ENCODE measurements at regions not wholly inside any gene's neighbourhood (a gene's known extent, or its start where the extent isn't known, plus 50 kb on each side); places are given as distances from the start of the nearest gene placed in this dataset.

DNA sequence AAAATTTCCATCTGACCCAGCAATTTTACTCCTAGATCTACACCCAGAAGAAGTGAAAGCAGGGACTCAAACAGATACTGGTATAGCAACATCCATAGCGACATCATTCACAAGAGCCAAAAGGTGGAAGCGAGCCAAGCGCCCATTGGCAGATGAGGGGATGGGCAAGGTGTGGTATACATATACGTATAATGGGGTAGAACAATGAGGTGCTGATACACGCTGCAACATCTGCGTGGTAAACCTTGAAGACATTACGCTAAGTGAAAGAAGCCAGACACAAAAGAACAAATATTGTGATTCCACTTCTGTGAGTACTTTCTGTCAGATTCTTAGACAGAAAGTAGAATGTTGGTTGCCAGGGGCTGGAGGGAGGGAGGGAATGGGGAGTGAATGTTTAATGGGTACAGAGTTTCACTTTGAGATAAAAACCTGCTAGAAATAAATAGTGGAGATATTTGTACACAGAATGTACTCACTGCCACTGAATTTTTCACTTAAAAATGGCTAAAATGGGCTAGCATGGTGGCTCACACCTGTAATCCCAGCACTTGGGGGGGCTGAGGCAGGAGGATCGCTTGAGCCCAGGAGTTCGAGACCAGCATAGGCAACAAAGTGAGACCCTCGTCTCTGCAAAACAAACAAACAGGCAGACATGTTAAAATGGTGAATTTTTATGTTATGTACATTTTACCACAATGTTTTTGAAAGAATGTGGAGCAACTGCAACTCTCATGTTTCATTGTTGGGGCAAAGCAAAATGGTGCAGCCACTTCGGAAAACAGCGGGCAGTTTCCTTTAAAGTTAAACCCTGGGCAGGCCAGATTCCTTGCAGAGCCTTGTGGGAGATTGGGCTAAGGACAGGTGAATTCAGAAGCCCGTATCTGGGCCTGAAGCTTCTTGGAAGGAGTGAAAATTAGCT lies 103.4 kb upstream of the MYCN start:
- Histone ChIP-seq H3K4me1 (no peaks in the 10 kb centered on the region), H3K27me3 (no peaks in the 10 kb centered on the region), H3K9me3 (replicated peaks) (no peaks in the 10 kb centered on the region), H3K27ac (no peak overlapping the region), H3K36me3 (no peaks in the 10 kb centered on the region), H3K4me3 (no peak overlapping the region)
- DNase-seq: no peak

DNA sequence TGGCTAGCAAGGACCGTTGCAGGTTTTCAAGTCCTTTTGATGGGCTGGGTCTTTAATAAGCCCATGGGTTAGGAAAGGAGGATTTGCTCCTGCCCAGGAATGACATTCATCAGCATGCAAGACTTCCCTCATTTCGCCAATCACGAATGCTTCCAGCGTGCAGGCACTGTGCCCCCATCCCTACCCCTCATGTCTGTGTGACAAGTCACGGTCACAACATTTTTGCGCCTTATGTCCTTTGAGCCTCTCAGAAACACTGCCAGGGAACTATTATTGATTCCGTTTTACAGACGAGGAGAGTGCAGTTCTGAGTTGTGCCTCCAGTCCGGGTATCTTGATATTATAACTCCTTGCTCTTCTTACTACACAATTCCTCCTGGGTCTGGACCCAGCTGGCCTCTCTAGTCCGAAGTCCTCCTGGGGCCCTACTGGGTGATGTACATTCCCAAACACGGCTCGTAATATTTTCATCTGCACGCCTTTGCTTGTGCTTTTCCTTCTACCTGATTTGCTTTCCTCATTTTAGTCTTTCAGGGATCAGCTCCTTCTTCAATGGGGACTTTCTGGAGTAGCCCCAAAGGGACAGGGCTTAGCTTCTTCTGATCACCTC lies 101.8 kb upstream of the MYCN start:
- H3K4me3 ChIP-seq: no peak overlapping the region
- no peaks in the 10 kb centered on the region for H3K36me3 ChIP-seq
- H3K27ac ChIP-seq: no peak overlapping the region
- H3K9me3 ChIP-seq (replicated peaks): no peaks in the 10 kb centered on the region
- no peak for DNase-seq
- peaks cover 10% of the 10 kb centered on the region for H3K4me1 ChIP-seq
- no peaks in the 10 kb centered on the region for H3K27me3 ChIP-seq

DNA sequence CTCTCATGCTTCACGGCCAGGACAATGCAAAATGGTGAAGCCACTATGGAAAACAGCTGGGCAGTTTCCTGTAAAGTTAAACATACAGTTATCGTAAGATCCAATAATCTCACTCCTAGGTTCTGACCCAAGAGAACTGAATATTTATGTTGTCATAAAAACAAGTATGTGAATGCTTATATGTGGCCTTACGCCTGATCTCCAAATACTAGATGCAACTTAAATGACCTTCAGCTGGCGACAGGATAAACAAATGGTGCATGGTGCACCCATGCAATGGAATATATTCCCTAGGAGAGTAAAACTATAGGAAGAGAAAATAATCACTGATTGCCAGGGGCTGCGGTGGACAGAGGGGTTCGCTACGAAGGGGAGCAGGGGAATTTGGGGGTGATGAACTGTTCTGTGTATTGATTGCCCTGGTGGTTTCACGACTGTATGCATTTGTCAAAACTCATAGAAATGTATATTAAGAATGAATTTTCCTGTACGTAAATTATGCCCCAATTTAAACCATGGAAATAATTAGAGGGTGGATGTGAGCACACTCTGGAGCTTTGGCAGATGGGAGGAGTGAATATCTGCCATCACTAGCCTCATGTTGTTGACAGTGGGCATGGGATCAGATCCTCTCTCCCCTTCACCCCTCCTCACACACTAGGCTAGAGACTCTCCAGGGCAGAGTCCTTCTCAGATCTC lies 100.8 kb upstream of the MYCN start:
- no peaks in the 10 kb centered on the region for H3K36me3 ChIP-seq
- H3K27me3 ChIP-seq: no peaks in the 10 kb centered on the region
- H3K9me3 ChIP-seq (replicated peaks): no peaks in the 10 kb centered on the region
- no peak overlapping the region for H3K27ac ChIP-seq
- peaks cover 10% of the 10 kb centered on the region for H3K4me1 ChIP-seq
- no peak overlapping the region for H3K4me3 ChIP-seq
- DNase-seq: peak in 1 of 2 experiments; percentile 2

DNA sequence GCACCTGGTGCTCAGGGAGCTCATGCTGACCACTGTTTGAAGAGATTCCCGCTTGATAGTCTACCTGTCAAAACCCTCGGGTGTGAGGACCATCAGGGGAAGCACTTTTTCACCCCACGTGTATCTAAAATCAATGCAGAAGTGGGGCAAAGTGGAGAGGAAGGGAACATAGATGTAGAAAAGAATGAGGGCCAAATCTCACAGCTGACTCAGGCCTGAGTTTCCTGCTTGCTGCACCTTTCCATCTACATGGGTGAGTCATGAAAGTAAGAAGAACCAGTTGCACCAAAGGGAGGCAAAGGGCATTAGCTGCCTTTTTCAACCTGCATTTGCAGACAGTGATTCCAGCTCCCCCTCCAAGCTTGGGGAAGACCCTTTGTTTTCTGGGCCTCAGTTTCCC lies 100.2 kb upstream of the MYCN start:
- H3K4me3 ChIP-seq: no peak overlapping the region
- DNase-seq: peak in 1 of 2 experiments; percentile 1
- no peaks in the 10 kb centered on the region for H3K36me3 ChIP-seq
- H3K27ac ChIP-seq: no peak overlapping the region
- no peaks in the 10 kb centered on the region for H3K27me3 ChIP-seq
- no peaks in the 10 kb centered on the region for H3K9me3 ChIP-seq (replicated peaks)
- H3K4me1 ChIP-seq: peaks cover 10% of the 10 kb centered on the region

DNA sequence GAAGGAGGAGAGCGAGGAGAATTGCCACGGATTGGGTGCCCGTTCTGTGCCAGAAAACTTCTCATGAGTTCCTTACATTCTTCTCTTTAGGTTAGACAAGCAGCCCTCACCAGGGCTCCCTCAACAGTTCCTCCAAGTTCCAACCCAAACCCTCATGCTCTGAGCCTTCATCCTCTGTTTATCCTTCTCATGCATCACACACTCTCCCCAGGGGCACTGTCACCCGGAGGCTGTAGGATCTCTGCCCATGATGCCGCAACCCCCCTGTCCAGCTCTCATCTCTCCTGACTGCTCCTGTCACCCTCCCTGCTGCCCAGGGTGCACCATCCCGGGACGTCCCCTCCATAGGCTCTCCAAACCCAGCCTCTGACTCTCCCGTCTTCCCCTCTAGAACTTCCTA lies 99.4 kb upstream of the MYCN start:
- Histone ChIP-seq H3K4me1 (peaks cover 10% of the 10 kb centered on the region), H3K27me3 (no peaks in the 10 kb centered on the region), H3K9me3 (replicated peaks) (no peaks in the 10 kb centered on the region), H3K4me3 (no peak overlapping the region), H3K27ac (no peak overlapping the region), H3K36me3 (no peaks in the 10 kb centered on the region)
- DNase-seq: no peak

DNA sequence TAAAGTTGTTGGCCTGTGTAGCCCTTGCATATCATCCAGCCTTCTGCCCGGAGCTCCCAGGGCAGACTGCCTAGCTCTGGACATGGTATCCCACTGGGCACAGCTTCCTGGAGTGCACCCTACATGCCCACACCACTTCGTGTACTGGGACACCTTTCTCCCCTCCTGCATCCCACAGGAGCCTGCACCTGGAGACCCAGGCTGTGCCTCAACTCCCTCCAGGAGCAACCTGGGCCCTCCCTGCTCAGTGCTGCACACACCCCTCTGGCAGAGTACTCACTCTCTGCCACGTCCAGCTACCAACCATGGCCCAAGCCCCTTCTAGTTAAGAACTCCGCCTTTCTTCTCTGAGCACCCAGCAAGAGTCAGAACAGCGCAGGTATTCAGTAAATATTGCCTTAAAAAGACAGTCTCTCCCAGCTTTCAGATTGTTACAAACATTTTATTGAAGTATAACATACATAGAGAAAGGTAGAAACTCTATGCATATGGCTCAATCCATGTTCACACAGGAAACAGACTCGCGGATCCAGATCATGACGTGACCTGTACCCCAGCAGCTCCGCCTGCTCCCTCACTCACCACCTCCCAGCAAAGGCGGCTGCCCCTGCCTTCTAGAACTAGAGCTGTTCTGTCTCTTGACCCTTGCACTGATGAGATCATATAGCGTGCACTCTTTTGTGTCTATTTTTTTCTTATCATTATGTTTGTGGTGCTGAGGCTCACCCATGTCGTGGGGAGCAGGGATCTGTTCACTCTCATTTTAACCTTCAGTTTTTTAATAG lies 98.4 kb upstream of the MYCN start:
- peaks cover 10% of the 10 kb centered on the region for H3K4me1 ChIP-seq
- no peaks in the 10 kb centered on the region for H3K27me3 ChIP-seq
- no peaks in the 10 kb centered on the region for H3K9me3 ChIP-seq (replicated peaks)
- DNase-seq: peak in 1 of 2 experiments; percentile 2
- no peaks in the 10 kb centered on the region for H3K36me3 ChIP-seq
- H3K27ac ChIP-seq: no peak overlapping the region
- no peak overlapping the region for H3K4me3 ChIP-seq

DNA sequence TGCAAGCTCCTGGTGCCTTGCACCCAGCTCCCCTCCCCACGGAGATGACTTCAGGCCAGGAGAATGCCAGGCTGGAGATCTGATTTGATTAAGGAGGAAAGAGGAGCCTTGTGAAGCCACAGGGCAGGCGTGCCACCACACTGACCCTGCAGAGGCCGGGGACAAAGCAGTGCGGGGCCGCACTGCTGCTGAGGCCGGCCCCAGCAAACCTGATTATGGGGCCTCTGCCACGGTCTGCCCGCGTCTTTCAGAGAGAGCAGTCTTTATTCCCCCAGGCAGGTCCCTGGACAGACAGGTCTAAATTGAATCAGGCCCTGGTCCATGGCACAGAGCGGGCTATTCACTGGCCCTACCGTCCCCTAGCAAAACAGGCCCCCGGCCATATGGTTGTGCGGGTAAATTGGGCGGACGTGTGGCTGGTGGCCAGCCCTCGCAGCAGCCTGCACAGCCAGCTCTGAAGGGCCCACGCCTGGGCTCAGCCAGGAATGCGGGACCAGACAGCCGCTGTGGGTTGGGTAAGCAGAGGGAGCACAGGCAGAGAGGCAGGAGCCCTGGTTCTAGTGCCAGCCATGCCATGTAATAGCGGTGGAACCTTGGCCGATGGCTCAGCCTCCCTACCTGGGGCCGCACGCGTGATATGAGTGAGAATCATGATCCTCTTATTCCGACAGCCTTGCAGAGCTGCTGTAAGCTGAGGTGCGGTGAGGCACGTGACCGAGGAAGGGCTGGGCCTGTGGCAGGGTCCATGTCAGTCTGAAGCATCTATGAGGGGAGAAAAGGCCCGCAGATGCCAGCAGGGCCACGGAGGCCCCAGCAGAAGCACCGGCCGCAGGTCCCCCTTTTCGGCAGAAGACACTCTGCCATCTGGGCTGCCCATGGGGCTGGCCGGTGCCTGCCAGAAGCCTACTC lies 97.3 kb upstream of the MYCN start:
- peaks cover 10% of the 10 kb centered on the region for H3K4me1 ChIP-seq
- peak; percentile 37 to 44 for DNase-seq
- no peaks in the 10 kb centered on the region for H3K9me3 ChIP-seq (replicated peaks)
- no peak overlapping the region for H3K27ac ChIP-seq
- H3K36me3 ChIP-seq: no peaks in the 10 kb centered on the region
- no peaks in the 10 kb centered on the region for H3K27me3 ChIP-seq
- H3K4me3 ChIP-seq: no peak overlapping the region

DNA sequence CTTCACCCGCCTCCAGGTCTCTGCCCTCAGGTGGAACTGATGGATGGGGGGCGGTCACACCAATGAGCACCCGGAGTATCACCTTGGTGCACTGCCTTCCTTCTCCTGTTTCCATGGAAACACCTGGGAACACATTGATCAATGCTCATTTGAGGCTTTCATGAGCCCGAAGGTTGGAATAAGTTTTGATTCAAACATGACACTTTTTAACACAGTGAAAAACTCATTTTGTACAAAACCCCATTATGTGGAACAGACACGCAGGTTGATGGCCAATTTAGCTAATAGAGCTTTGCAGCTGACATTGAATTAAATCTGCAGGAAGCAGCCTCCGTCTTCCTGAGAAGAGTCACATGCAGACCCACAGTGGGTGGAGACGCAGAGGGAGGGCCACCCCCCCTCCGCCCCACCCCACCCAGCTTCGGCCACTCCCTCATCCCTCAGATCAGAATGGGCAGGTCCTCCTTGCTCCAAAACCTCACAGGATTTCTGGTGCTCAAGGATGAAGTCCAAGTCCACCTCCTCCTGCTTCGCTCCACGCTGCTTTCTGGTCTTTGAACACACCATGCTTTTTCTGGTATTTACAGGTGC lies 96.0 kb upstream of the MYCN start:
- DNase-seq: no peak
- H3K4me3 ChIP-seq: no peak overlapping the region
- no peaks in the 10 kb centered on the region for H3K36me3 ChIP-seq
- peaks cover 12% of the 10 kb centered on the region for H3K4me1 ChIP-seq
- H3K9me3 ChIP-seq (replicated peaks): no peaks in the 10 kb centered on the region
- no peaks in the 10 kb centered on the region for H3K27me3 ChIP-seq
- no peak overlapping the region for H3K27ac ChIP-seq

DNA sequence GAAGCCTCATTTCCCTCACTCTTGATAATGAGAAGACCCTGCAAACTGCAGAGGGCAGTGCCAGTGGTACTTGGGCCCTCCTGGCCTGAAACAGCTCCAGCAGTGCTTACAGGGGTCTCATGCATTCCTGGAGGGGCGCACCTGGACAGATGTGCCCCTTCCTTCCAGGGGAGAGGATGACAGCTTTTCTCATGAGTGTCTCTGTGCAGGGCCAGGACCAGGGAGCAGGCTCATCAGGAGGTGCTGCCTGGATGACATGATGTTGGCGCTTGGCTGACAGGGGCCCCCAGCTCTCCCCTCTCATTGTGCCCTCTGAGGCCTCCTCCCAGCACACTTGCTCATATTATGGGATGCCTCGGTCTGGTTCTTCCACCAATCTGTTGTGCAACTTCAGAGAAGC lies 95.1 kb upstream of the MYCN start:
- H3K27me3 ChIP-seq: no peaks in the 10 kb centered on the region
- no peak overlapping the region for H3K27ac ChIP-seq
- H3K36me3 ChIP-seq: no peaks in the 10 kb centered on the region
- no peak for DNase-seq
- no peak overlapping the region for H3K4me3 ChIP-seq
- H3K9me3 ChIP-seq (replicated peaks): no peaks in the 10 kb centered on the region
- peaks cover 20% of the 10 kb centered on the region for H3K4me1 ChIP-seq

DNA sequence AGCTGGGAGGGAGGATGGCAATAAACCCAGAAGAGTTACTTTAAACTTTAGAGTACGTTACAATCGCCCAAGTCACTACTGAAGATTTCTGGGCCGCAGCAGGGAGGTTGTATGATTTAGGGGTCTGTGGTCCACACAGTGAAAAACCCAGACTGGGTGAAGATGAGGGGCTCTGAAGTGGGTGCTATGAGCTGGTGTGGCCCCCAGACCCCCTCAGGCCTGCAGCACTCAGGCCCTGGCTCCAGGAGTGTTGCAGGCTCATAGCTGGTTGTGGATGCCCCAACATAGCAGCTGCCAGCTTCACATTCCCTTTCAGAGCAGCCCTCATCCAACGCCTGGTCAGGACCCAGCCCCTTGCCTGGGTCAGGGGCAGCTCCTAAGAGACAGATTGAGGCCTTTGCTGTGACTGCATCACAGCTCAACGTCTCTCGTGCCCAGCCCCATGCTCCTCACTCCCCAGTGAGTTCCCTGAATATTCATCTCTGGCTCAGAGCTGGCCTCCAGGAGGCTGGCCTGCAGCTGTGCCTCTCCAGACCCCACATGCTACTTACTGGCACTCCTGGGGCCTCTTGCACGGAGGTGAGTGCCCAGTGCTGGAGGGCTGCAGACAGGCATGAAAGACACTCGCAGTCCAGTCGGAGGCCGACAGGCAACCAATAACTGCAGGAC lies 94.5 kb upstream of the MYCN start:
- DNase-seq: no peak
- Histone ChIP-seq H3K9me3 (replicated peaks) (no peaks in the 10 kb centered on the region), H3K36me3 (no peaks in the 10 kb centered on the region), H3K4me3 (no peak overlapping the region), H3K27ac (no peak overlapping the region), H3K4me1 (peaks cover 24% of the 10 kb centered on the region), H3K27me3 (no peaks in the 10 kb centered on the region)

DNA sequence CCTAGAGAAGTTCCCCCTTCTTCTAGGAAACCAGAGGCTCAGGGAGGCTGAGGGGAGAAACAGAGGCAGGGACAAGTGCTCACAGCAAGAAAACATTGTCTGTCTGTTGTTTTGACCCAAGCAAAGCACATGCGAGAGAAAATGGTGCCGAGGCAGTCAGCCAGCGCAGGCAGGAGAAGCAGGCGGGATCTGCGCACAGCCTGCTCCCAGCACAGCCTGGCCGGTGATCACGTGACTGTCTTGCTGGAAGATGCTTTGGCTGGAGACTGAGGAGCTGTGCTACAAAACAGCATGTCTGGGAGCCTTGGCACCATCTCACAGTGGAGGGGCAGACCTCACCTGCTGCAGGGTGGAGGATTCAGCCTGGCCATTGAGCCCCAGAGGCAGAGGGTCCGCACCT lies 93.7 kb upstream of the MYCN start:
- H3K36me3 ChIP-seq: no peaks in the 10 kb centered on the region

DNA sequence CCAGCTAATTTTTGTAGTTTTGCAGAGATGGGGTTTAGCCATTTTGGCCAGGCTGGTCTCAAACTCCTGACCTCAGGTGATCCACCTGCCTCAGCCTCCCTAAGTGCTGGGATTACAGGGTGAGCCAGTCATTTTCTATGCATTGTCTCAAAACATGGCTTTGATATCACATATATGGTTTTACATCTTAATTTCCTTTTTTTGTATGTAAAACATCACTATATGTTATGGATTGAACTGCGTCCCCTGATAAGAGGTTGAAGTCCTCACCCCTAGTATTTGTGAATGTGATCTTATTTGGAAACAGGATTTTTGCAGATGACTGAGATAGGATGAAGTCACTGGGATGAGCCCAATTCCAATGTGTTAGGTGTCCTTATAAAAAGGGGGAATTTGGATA lies 89.8 kb upstream of the MYCN start:
- Histone ChIP-seq H3K9me3 (replicated peaks) (no peaks in the 10 kb centered on the region), H3K27ac (no peak overlapping the region), H3K36me3 (no peaks in the 10 kb centered on the region), H3K4me3 (no peak overlapping the region), H3K4me1 (peaks cover 13% of the 10 kb centered on the region), H3K27me3 (no peaks in the 10 kb centered on the region)
- DNase-seq: no peak

More for the DNA sequence above, 93.7 kb upstream of the MYCN start:
- Histone ChIP-seq H3K27me3 (no peaks in the 10 kb centered on the region), H3K4me1 (peaks cover 24% of the 10 kb centered on the region), H3K9me3 (replicated peaks) (no peaks in the 10 kb centered on the region), H3K27ac (no peak overlapping the region), H3K4me3 (no peak overlapping the region)
- no peak for DNase-seq

DNA sequence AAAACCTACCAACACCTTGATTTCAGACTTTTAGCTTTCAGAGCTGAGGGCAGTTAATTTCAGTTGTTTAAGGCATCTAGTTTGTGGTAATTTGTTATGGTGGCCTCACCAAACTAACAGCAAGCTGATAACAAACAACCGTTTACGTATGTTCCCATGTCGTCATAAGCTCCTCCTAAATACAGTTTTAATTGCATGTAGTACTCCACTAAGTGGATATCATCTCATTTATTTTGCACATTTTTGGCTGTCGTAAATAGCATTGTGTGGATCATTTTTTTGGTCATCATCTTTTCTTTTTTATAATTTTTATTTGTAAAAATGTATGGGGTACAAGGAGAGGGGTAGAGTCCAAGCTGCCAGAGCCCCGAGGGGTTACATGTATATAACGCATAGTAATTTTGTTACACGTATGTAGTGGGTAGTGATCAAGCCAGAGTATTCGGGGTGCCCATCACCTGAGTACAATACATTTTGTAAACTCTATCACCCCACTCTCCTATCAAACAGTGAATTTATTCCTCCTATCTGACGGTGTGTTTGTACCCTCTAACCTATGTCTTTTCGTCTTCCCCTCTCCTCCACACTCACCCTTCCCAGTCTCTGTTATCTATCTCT lies 89.2 kb upstream of the MYCN start:
- no peak overlapping the region for H3K4me3 ChIP-seq
- no peaks in the 10 kb centered on the region for H3K36me3 ChIP-seq
- peaks cover 13% of the 10 kb centered on the region for H3K4me1 ChIP-seq
- no peak overlapping the region for H3K27ac ChIP-seq
- H3K9me3 ChIP-seq (replicated peaks): no peaks in the 10 kb centered on the region
- DNase-seq: no peak
- H3K27me3 ChIP-seq: no peaks in the 10 kb centered on the region

All from SJCRH30 (cell line).